ENCODE measurements at regions not wholly inside any gene's neighbourhood (a gene's known extent, or its start where the extent isn't known, plus 50 kb on each side); places are given as distances from the start of the nearest gene placed in this dataset.

DNA sequence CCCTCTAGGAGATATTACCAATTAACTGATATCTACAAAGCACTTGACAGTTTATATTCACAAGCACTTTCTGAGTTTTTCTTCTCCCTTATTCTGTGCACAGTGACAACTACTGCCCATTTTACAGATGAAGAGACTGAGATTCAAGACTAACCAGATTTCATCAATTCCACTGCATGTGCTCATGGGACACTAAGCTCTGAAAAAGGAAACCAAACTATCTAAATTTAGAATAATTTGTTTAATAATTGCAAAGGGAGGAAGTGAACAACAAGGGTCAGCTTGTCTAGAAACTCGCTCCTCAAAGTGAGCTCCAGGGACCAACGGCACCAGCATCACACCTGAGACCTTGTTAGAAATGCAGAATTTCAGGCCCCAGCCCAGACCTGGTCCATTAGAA is 50.8 kb upstream of the MYLIP start:
- DNase-seq (ENCODE audit: low read depth): no peak
- TF ChIP-seq, protein P1, sequence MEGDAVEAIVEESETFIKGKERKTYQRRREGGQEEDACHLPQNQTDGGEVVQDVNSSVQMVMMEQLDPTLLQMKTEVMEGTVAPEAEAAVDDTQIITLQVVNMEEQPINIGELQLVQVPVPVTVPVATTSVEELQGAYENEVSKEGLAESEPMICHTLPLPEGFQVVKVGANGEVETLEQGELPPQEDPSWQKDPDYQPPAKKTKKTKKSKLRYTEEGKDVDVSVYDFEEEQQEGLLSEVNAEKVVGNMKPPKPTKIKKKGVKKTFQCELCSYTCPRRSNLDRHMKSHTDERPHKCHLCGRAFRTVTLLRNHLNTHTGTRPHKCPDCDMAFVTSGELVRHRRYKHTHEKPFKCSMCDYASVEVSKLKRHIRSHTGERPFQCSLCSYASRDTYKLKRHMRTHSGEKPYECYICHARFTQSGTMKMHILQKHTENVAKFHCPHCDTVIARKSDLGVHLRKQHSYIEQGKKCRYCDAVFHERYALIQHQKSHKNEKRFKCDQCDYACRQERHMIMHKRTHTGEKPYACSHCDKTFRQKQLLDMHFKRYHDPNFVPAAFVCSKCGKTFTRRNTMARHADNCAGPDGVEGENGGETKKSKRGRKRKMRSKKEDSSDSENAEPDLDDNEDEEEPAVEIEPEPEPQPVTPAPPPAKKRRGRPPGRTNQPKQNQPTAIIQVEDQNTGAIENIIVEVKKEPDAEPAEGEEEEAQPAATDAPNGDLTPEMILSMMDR (IDR thresholded peaks at IDR 0.05; ENCODE audit: insufficient read depth, low read length): no peak
- H3K4me3 ChIP-seq (ENCODE audit: low read depth, low read length): no peak overlapping the region

DNA sequence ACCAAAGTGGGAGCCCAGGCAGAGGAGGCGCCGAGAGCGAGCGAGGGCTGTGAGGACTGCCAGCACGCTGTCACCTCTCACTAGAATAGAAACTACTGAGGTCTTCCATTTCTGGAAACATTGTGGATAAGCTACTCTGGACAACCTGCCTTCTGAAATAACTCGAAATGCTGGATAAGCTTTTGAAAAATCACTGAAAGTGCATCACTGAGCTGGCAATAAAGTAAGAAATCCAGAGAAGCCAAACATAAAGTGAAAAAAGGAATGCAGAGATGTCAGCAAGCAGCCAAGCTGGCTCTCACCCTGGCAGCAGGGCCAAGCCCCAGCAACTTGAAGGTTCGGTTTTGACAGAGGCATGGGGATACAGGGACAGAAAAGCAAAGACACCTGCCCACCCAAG is 59.2 kb upstream of the MYLIP start:
- TF ChIP-seq, protein P1 (IDR thresholded peaks at IDR 0.05; ENCODE audit: insufficient read depth, low read length): no peak
- no peak overlapping the region for H3K4me3 ChIP-seq (ENCODE audit: low read depth, low read length)
- DNase-seq (ENCODE audit: low read depth): no peak

DNA sequence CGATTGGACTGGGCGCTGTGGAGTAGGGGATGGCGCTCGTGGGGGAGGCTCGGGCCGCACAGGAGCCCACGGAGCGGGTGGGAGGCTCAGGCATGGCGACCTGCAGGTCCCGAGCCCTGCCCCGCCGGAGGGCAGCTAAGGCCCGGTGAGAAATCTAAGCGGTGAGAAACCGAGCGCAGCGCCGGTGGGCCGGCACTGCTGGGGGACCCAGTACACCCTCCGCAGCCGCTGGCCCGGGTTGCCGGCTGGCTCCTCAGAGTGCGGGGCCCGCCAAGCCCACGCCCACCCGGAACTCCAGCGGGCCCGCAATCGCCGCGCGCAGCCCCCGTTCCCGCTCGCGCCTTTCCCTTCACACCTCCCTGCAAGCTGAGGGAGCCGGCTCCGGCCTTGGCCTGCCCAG is 59.7 kb upstream of the MYLIP start:
- H3K4me3 ChIP-seq (ENCODE audit: low read depth, low read length): no peak overlapping the region
- DNase-seq (ENCODE audit: low read depth): no peak
- TF ChIP-seq, protein P1 (IDR thresholded peaks at IDR 0.05; ENCODE audit: insufficient read depth, low read length): no peak

DNA sequence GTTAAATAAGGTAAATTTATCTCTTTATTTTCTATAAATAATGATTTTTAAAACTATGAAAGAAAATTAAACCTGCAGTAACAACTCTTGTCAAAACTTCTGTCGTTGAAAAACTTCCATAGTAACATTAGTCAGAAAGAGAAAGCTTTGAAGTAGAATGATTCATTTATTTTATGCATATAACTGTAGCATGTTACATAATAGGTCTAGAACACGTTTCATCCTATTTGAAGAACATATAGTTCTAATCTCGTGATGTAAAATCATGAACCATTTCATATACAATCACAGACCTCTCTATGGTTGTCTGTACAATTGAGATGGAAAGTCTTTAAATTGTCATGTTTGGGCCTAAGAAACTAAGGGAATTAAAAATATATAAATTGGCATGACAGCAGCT is 61.3 kb upstream of the MYLIP start:
- TF ChIP-seq, protein P1 (IDR thresholded peaks at IDR 0.05; ENCODE audit: insufficient read depth, low read length): no peak
- DNase-seq (ENCODE audit: low read depth): no peak
- no peak overlapping the region for H3K4me3 ChIP-seq (ENCODE audit: low read depth, low read length)

DNA sequence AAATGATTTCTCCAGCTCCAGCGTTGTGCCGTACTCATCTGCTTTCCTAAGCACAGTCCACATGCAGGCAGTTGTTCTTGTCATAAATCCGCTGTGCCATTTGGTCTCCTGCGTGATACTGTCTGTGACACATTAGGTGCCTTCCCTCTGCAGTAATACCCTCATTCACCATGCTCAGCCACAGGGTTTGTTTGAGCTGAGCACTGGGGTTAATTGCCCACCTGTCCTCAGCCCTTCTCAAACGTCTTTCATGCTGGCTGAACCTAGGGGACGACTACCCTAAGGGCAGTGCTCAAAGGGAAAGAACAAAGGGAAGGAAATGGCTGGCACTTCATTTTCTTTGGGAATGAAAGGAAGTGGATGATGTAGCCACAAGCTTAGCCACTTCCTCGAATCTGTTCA is 64.2 kb upstream of the MYLIP start:
- DNase-seq (ENCODE audit: low read depth): no peak
- TF ChIP-seq, protein P1 (IDR thresholded peaks at IDR 0.05; ENCODE audit: insufficient read depth, low read length): no peak
- H3K4me3 ChIP-seq (ENCODE audit: low read depth, low read length): no peak overlapping the region

DNA sequence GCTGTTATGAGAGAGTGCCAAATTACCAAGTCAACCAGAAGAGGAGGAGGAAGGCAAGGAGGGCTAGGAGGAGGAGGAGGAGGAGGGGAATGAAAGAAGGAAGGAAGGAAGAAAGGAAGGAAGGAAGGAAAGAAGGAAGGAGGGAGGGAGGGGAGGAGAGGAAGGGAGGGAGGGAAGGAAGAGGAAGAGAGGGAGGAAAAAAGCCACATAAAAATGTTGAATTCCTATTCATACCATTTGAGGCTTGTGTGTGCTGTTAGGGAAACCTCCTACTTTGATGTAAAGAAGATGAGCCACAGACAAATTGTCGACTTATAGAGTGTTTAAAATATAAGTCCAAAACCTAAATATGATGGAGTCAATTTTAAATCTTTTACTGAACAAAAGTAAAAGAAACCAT is 65.3 kb upstream of the MYLIP start:
- TF ChIP-seq, protein P1 (IDR thresholded peaks at IDR 0.05; ENCODE audit: insufficient read depth, low read length): no peak
- DNase-seq (ENCODE audit: low read depth): no peak

DNA sequence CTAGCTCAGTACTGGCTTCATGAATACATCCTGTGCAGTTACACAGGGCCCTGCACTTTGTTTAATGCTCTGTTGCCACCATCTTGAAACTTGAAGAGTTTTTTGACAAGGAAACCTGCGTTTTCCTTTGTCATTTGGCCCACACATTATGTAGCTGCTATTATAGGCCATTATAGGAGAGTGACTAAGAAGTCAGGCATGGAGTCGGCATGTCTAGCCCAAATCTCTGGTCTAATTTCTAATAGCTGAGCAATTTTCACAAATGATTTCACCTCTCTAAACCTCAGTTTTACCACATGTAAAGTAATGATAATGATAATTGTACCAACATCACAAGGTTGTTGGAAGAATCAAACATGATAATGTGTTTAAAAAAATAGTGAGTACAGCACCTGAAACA is 67.1 kb upstream of the MYLIP start:
- H3K4me3 ChIP-seq (ENCODE audit: low read depth, low read length): no peak overlapping the region
- TF ChIP-seq, protein P1 (IDR thresholded peaks at IDR 0.05; ENCODE audit: insufficient read depth, low read length): no peak
- DNase-seq (ENCODE audit: low read depth): no peak

More for the DNA sequence above, 65.3 kb upstream of the MYLIP start:
- no peak overlapping the region for H3K4me3 ChIP-seq (ENCODE audit: low read depth, low read length)

Measured in fibroblast of the aortic adventitia (primary cell).